Adrenal gland (tissue), 9 donors: ENCODE measurements at regions not wholly inside any gene's neighbourhood (a gene's known extent, or its start where the extent isn't known, plus 50 kb on each side); places are given as distances from the start of the nearest gene placed in this dataset.
A peak's percentile ranks its signal among the peaks of the same experiment; 100 is the strongest.

Experiments
- DNase-seq, 7 donors: peaks; one replicate each; pipeline ENCODE4 v3.0.0-alpha.2; 2019 to 2020
- H3K27ac ChIP-seq, 5 donors: fragments of 200-600 bp; sonication (generic) in 4 of 5; 1 replicate in 3 of 5; 2 replicates in 2 of 5; pipeline versions ENCODE4 v1.5.1 to v1.8.0; 2016 to 2020; ENCODE audit warnings: mild to moderate bottlenecking in 1 of 5
- H3K27me3 ChIP-seq: fragments of 200-600 bp; 2 replicates; pipeline ENCODE4 v1.8.0; 2021
- H3K36me3 ChIP-seq, 2 donors: fragments of 200-600 bp; replicated peaks in 1 of 2; 1 replicate in 1 of 2; 2 replicates in 1 of 2; pipeline versions ENCODE4 v1.5.1 to v1.8.0; 2018 to 2022
- H3K4me1 ChIP-seq, 2 donors: fragments of 200-600 bp; replicated peaks in 1 of 2; 1 replicate in 1 of 2; 2 replicates in 1 of 2; pipeline versions ENCODE4 v1.5.1 to v1.8.0; 2018 to 2021
- H3K4me3 ChIP-seq, 4 donors: fragments of 200-600 bp; sonication (generic) in 3 of 4; one replicate each; pipeline ENCODE4 v1.5.1; 2016 to 2018
- H3K9me3 ChIP-seq, 3 donors: fragments of 200-600 bp; sonication (generic) in 1 of 3; replicated peaks in 1 of 3; 1 replicate in 2 of 3; 2 replicates in 1 of 3; pipeline versions ENCODE4 v1.5.1 to v1.8.0; 2016 to 2021
- CTCF ChIP-seq, 6 experiments: fragments of 450-650 bp in 4 of 6; fragments of 200-600 bp in 2 of 6; sonication (generic) in 1 of 6; IDR thresholded peaks; 1 replicate in 5 of 6; 2 replicates in 1 of 6; pipeline versions ENCODE4 v1.5.1 to v1.8.0; 2016 to 2021; ENCODE audit warnings: antibody characterized with exemption in 6 of 6, mild to moderate bottlenecking in 2 of 6, moderate library complexity in 1 of 6
- POLR2A ChIP-seq, 2 donors: fragments of 450-650 bp; IDR thresholded peaks; one replicate each; pipeline ENCODE4 v1.6.1; 2017; ENCODE audit warnings: antibody characterized with exemption in 2 of 2, mild to moderate bottlenecking in 2 of 2, moderate library complexity in 1 of 2
- WGBS, 4 donors: extraction: QIAGEN DNeasy Blood & Tissue Kit in 2 of 4; methylation state at CpG; one replicate each; pipeline versions ENCODE4 v1.1.5 to v1.1.7; 2013 to 2017; 5-methylcytosine and 5-hydroxymethylcytosine counted together
- intact Hi-C, 2 donors: fragments of 100-400 bp; cut with DNase I; formaldehyde crosslinking; loops; one replicate each; pipeline versions ENCODE4 v1.14.1 to v1.15.0; 2022 to 2023
- donor health status: healthy with polysubstance abuse.
- donor health status: Bipolar disorder and iron deficiency.
- donor health status: DM: yes; HTN: yes; CAD: no.
- donor health status: DM: no; HTN: no; CAD: no.
- donor health status: DM: no; HTN: no; CAD: no.

- no peak for DNase-seq
- H3K27me3 ChIP-seq = no peaks in the 10 kb centered on the region
- H3K4me1 ChIP-seq = no peaks in the 10 kb centered on the region
- WGBS, 4 donors = 49 to 72% (median 61%) methylated on average over 2 of the region's 2 CpGs
- H3K27ac ChIP-seq = no peak overlapping the region
- no peak for TF ChIP-seq CTCF (IDR thresholded peaks at IDR 0.05)
- no peak for TF ChIP-seq POLR2A (IDR thresholded peaks at IDR 0.05)
- H3K36me3 ChIP-seq = no peaks in the 10 kb centered on the region
- intact Hi-C loops = no loop called here
- no peaks in the 10 kb centered on the region for H3K9me3 ChIP-seq
- H3K4me3 ChIP-seq = no peak overlapping the region
Measured at GRCh38 chr16:16966439-16966838, 504.3 kb downstream of the XYLT1 start.

- Histone ChIP-seq H3K9me3 (no peaks in the 10 kb centered on the region), H3K4me3 (no peak overlapping the region), H3K36me3 (no peaks in the 10 kb centered on the region), H3K27ac (no peak overlapping the region), H3K27me3 (no peaks in the 10 kb centered on the region), H3K4me1 (peaks cover 0 to 12% of the 10 kb centered on the region in 2 donors)
- 89 to 100% (median 93%) methylated on average over 1 of the region's 1 CpG for WGBS, 4 donors
- intact Hi-C loops = no loop called here
- TF ChIP-seq POLR2A (IDR thresholded peaks at IDR 0.05) (no peak), CTCF (IDR thresholded peaks at IDR 0.05) (no peak)
- no peak for DNase-seq
Measured at GRCh38 chr16:16971042-16971441, 499.7 kb downstream of the XYLT1 start.

- DNase-seq = peak; percentile 32 to 56 (median 46)
- 25 to 54% (median 50%) methylated on average over 4 of the region's 4 CpGs for WGBS, 4 donors
- TF ChIP-seq POLR2A (IDR thresholded peaks at IDR 0.05) (no peak), CTCF (IDR thresholded peaks at IDR 0.05) (no peak)
- H3K27ac ChIP-seq = no peak overlapping the region
- no peak overlapping the region for H3K4me3 ChIP-seq
- H3K9me3 ChIP-seq = no peaks in the 10 kb centered on the region
- H3K27me3 ChIP-seq = no peaks in the 10 kb centered on the region
- no peaks in the 10 kb centered on the region for H3K36me3 ChIP-seq
- H3K4me1 ChIP-seq = peaks cover 0 to 12% of the 10 kb centered on the region in 2 donors
- intact Hi-C loops = no loop called here
Measured at GRCh38 chr16:16972831-16973230, 497.9 kb downstream of the XYLT1 start.

GRCh38 chr16:16973707-16974591 lies 496.8 kb downstream of the XYLT1 start:
- no peaks in the 10 kb centered on the region for H3K36me3 ChIP-seq
- WGBS, 4 donors = 41 to 47% (median 44%) methylated on average over 10 of the region's 10 CpGs
- no peak for TF ChIP-seq CTCF (IDR thresholded peaks at IDR 0.05)
- TF ChIP-seq POLR2A (IDR thresholded peaks at IDR 0.05) = no peak
- H3K4me3 ChIP-seq = no peak overlapping the region
- peak overlapping the region in 3 of 5 donors; percentile 27 to 62 (median 49) for H3K27ac ChIP-seq
- H3K9me3 ChIP-seq = no peaks in the 10 kb centered on the region
- intact Hi-C loops = no loop called here
- peaks cover 0 to 12% of the 10 kb centered on the region in 2 donors for H3K4me1 ChIP-seq
- peak in 1 of 7 donors; percentile 10 for DNase-seq
- H3K27me3 ChIP-seq = no peaks in the 10 kb centered on the region
